T-helper 2 cell (primary cell): ENCODE measurements at regions not wholly inside any gene's neighbourhood (a gene's known extent, or its start where the extent isn't known, plus 50 kb on each side); places are given as distances from the start of the nearest gene placed in this dataset.
A peak's percentile ranks its signal among the peaks of the same experiment; 100 is the strongest.

Experiments
- DNase-seq, 5 experiments: peaks; one replicate each; pipeline versions ENCODE4 v3.0.0 to v3.0.0-alpha.2; 2012 to 2022

- DNase-seq: no peak
Observed at GRCh38 chr1:10897981-10898728, 101.7 kb upstream of the CASZ1 start.

GRCh38 chr1:10898921-10899320 lies 102.5 kb upstream of the CASZ1 start:
- no peak for DNase-seq

- no peak for DNase-seq
Observed at GRCh38 chr1:10899490-10900250, 103.2 kb upstream of the CASZ1 start.

GRCh38 chr1:10900251-10900651 lies 103.8 kb upstream of the CASZ1 start:
- DNase-seq: no peak

- DNase-seq: no peak
Observed at GRCh38 chr1:10900691-10901090, 104.2 kb upstream of the CASZ1 start.

GRCh38 chr1:10901091-10901890 lies 104.8 kb upstream of the CASZ1 start:
- DNase-seq: no peak

GRCh38 chr1:10901891-10902805 lies 105.7 kb upstream of the CASZ1 start:
- DNase-seq: no peak

- DNase-seq: no peak
Observed at GRCh38 chr1:10903421-10903820, 107.0 kb upstream of the CASZ1 start.

- DNase-seq: peak in 1 of 5 experiments; percentile 39
Observed at GRCh38 chr1:10903821-10904220, 107.4 kb upstream of the CASZ1 start.

- DNase-seq: peak in 2 of 5 experiments; percentile 27 to 47
Observed at GRCh38 chr1:10904396-10905358, 107.8 kb upstream of the TARDBP start.

- no peak for DNase-seq
Observed at GRCh38 chr1:10905841-10906655, 106.4 kb upstream of the TARDBP start.

- DNase-seq: no peak
Observed at GRCh38 chr1:10906866-10907519, 105.5 kb upstream of the TARDBP start.

GRCh38 chr1:10908266-10908665 lies 104.2 kb upstream of the TARDBP start:
- no peak for DNase-seq

- peak; percentile 43 to 73 (median 63) for DNase-seq
Observed at GRCh38 chr1:10909697-10910680, 102.5 kb upstream of the TARDBP start.

GRCh38 chr1:10910681-10911489 lies 101.6 kb upstream of the TARDBP start:
- DNase-seq: no peak

GRCh38 chr1:10911490-10912166 lies 100.8 kb upstream of the TARDBP start:
- DNase-seq: no peak

GRCh38 chr1:10912441-10912840 lies 100.0 kb upstream of the TARDBP start:
- DNase-seq: no peak
